ENCODE measurements at regions not wholly inside any gene's neighbourhood (a gene's known extent, or its start where the extent isn't known, plus 50 kb on each side); places are given as distances from the start of the nearest gene placed in this dataset.
"Not testable (repeated sequence)": the region's sequence is repeated elsewhere in the genome, so short reads cannot be mapped to it uniquely, and the experiment has no call there.

DNA sequence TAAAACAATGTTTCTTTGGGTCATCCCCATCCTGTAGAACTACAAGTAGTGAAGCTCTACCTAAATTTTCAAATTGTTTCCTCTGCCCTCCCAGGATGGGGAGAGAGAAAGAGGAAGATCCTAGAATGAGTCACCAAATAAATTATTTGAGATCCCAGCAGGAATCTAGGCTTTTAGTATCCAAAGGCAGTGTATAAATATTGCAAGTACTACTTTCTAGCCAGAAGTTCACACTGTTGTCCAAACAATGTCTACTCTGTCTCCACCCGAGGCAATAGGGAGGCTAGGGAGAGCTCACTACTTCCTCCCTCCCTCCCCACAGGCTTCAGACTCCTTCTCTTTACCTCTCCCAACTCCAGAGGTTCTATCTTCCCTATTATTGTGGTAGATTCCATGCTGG, 362.8 kb downstream of the MRPS30 start:
- DNase-seq = no peak
- H3K9me3 Mint-ChIP-seq (ENCODE audit: insufficient read depth) = peaks cover 7% of the 10 kb centered on the region
- Histone ChIP-seq H3K36me3 (replicated peaks in 1 of 2; ENCODE audit: control extremely low read depth in 1 of 2, control insufficient read depth in 1 of 2, extremely low read depth in 1 of 2, insufficient read depth in 2 of 2, low read length in 1 of 2) (no peaks in the 10 kb centered on the region), H3K4me2 (replicated peaks; ENCODE audit: low read depth, low read length, poor library complexity, severe bottlenecking) (no peak overlapping the region), H3K9me3 (ENCODE audit: control extremely low read depth in 1 of 3, control insufficient read depth in 2 of 3, insufficient read depth in 1 of 3, low read length in 2 of 3) (no peaks in the 10 kb centered on the region), H3K4me3 (ENCODE audit: control extremely low read depth in 1 of 5, extremely low read depth in 1 of 5, insufficient read depth in 1 of 5, low read depth in 2 of 5, low read length in 4 of 5) (no peak overlapping the region), H3K27me3 (replicated peaks in 1 of 4; ENCODE audit: control extremely low read depth in 1 of 4, control insufficient read depth in 3 of 4, insufficient read depth in 4 of 4, low read length in 3 of 4) (no peaks in the 10 kb centered on the region), H3K27ac (ENCODE audit: low read length in 2 of 2) (no peak overlapping the region), H3K4me1 (ENCODE audit: control insufficient read depth in 2 of 2, insufficient read depth in 2 of 2, low read length in 2 of 2) (no peaks in the 10 kb centered on the region), H3K9ac (ENCODE audit: low read length) (no peak overlapping the region), H3K79me2 (ENCODE audit: control insufficient read depth, insufficient read depth, low read length) (no peaks in the 10 kb centered on the region), H4K20me1 (ENCODE audit: control insufficient read depth, insufficient read depth, low read length, poor library complexity, severe bottlenecking) (no peaks in the 10 kb centered on the region), H2AFZ (ENCODE audit: insufficient read depth, low read depth, low read length, poor library complexity, severe bottlenecking) (no peak overlapping the region)
- H3K27ac Mint-ChIP-seq = no peak overlapping the region
- no peaks in the 10 kb centered on the region for H3K4me1 Mint-ChIP-seq
- H3K27me3 Mint-ChIP-seq = no peaks in the 10 kb centered on the region
- no peak for TF ChIP-seq EZH2 (IDR thresholded peaks at IDR 0.05; ENCODE audit: borderline replicate concordance, insufficient read depth, low read depth, low read length, poor library complexity, severe bottlenecking)
- TF ChIP-seq, protein P1, sequence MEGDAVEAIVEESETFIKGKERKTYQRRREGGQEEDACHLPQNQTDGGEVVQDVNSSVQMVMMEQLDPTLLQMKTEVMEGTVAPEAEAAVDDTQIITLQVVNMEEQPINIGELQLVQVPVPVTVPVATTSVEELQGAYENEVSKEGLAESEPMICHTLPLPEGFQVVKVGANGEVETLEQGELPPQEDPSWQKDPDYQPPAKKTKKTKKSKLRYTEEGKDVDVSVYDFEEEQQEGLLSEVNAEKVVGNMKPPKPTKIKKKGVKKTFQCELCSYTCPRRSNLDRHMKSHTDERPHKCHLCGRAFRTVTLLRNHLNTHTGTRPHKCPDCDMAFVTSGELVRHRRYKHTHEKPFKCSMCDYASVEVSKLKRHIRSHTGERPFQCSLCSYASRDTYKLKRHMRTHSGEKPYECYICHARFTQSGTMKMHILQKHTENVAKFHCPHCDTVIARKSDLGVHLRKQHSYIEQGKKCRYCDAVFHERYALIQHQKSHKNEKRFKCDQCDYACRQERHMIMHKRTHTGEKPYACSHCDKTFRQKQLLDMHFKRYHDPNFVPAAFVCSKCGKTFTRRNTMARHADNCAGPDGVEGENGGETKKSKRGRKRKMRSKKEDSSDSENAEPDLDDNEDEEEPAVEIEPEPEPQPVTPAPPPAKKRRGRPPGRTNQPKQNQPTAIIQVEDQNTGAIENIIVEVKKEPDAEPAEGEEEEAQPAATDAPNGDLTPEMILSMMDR (IDR thresholded peaks at IDR 0.05) = no peak
- no peak overlapping the region for H3K4me3 Mint-ChIP-seq
- intact Hi-C loops (cut with micrococcal nuclease) = no loop called here
- ChIA-PET POLR2A (no interaction called here), CTCF (no interaction called here)
- no CpG with 5 or more reads among the region's 1 CpG for WGBS (ENCODE audit: insufficient coverage)
- ATAC-seq (ENCODE audit: low read depth) = no peak

DNA sequence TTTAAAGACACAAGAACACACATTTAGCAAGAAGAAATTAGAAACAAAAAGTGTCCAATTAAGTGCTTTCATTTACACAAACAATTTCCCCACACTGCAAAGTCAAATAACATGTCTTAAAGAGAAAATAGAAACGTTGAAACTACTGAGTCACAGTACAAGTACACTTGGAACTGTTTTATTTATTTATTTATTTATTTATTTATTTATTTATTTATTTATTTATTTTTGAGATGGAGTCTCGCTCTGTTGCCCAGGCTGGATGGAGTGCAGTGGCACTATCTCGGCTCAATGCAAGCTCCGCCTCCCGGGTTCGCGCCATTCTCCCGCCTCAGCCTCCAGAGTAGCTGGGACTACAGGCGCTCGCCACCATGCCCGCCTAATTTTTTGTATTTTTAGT, 363.9 kb downstream of the MRPS30 start:
- H3K27me3 ChIP-seq (replicated peaks in 1 of 4; ENCODE audit: control extremely low read depth in 1 of 4, control insufficient read depth in 3 of 4, insufficient read depth in 4 of 4, low read length in 3 of 4); H3K79me2 ChIP-seq (ENCODE audit: control insufficient read depth, insufficient read depth, low read length); H3K4me3 ChIP-seq (ENCODE audit: control extremely low read depth in 1 of 5, extremely low read depth in 1 of 5, insufficient read depth in 1 of 5, low read depth in 2 of 5, low read length in 4 of 5); H2AFZ ChIP-seq (ENCODE audit: insufficient read depth, low read depth, low read length, poor library complexity, severe bottlenecking); DNase-seq; H3K9me3 Mint-ChIP-seq (ENCODE audit: insufficient read depth); CTCF ChIA-PET; H3K36me3 ChIP-seq (replicated peaks in 1 of 2; ENCODE audit: control extremely low read depth in 1 of 2, control insufficient read depth in 1 of 2, extremely low read depth in 1 of 2, insufficient read depth in 2 of 2, low read length in 1 of 2); H3K4me1 Mint-ChIP-seq; H3K27ac Mint-ChIP-seq; H3K4me2 ChIP-seq (replicated peaks; ENCODE audit: low read depth, low read length, poor library complexity, severe bottlenecking); H3K4me1 ChIP-seq (ENCODE audit: control insufficient read depth in 2 of 2, insufficient read depth in 2 of 2, low read length in 2 of 2); H3K9ac ChIP-seq (ENCODE audit: low read length); POLR2A ChIA-PET; H3K4me3 Mint-ChIP-seq; intact Hi-C loops (cut with micrococcal nuclease); H3K27me3 Mint-ChIP-seq; H3K9me3 ChIP-seq (ENCODE audit: control extremely low read depth in 1 of 3, control insufficient read depth in 2 of 3, insufficient read depth in 1 of 3, low read length in 2 of 3); ATAC-seq (ENCODE audit: low read depth); H3K27ac ChIP-seq (ENCODE audit: low read length in 2 of 2); H4K20me1 ChIP-seq (ENCODE audit: control insufficient read depth, insufficient read depth, low read length, poor library complexity, severe bottlenecking): not testable (repeated sequence)
- WGBS (ENCODE audit: insufficient coverage) = 98% methylated on average over 7 of the region's 11 CpGs
